ENCODE measurements at regions not wholly inside any gene's neighbourhood (a gene's known extent, or its start where the extent isn't known, plus 50 kb on each side); places are given as distances from the start of the nearest gene placed in this dataset.
"Not testable (repeated sequence)": the region's sequence is repeated elsewhere in the genome, so short reads cannot be mapped to it uniquely, and the experiment has no call there.

DNA sequence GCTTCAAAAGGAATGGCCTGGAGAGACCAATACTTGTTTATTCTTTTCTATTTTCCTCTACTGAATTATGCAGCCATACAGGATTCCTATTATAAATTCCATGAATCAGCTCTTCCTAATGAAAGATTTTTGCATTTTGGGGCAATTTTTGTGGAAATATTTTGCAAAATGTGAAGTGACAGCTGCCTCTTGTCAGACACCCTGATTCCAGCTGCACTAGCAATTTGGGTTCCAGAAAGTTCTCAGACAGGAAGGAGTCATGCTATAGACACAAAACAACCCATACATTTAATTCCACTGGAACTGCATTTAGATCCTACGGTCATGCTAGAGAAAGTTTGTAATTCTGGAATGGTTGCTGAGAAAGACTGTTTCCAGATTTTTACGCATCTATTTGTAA is 119.5 kb downstream of the XCL2 start:
- in situ Hi-C loops (cut with MboI; ENCODE audit: low sequenced_read_pairs) = no loop called here

DNA sequence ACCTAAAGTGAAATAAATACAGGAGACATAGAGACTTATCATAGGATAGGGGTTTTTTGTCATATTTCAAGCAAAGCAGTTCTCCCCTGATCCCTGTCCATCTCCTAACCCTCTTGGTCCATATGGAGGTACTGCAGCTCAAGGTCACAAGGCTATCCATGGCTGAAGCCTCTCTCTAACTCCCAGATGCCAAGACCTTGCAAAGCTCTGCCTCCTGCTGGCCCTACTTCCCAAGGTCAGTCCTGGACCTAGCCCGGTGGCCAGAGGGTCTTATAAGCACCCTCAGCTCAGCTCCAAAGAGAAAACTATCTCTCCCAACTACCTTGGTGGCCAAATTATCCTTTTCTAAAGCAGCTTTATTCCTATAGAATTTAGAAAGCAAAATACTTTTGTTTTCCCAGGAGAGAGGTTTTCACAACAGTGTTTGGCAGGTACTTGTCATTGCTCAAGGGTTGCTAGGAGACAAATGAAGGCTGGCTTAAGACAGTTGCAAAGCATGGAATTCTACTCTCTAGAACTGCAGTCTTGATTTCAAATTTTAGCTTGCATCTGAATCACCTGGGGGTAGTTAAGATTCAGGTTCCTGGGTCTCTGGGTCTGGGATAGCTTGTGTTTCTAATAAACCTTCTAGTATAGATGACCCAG is 121.5 kb downstream of the XCL2 start:
- in situ Hi-C loops (cut with MboI; ENCODE audit: low sequenced_read_pairs) = no loop called here

DNA sequence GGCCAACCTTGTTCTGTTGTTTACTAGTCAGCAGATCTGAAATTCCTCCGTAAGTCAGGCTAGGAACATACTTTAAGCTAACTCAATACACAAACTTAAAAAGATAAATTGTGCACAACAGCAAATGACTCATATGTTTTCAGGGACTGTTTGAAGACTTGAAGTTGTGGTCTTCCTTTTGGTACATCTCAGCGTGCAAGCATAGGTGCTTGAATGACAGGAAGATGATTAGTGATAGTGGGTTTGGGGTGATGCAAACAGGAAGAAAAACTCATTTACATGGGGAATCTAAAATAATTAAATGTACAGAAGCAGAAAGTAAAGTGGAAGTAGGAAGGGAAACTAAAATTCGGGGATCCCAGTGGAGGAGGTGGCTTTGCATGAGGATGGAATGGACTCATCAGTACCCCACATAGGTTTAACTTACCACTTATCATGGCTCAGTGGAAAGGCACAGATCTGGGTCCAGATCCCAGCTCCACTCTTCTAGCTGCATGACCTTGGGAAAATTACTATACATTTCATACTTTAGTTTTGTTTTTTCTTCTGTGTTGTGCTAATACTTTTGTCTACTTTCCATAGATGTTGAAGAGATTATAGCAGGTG is 122.3 kb downstream of the XCL2 start:
- in situ Hi-C loops (cut with MboI; ENCODE audit: low sequenced_read_pairs) = no loop called here

DNA sequence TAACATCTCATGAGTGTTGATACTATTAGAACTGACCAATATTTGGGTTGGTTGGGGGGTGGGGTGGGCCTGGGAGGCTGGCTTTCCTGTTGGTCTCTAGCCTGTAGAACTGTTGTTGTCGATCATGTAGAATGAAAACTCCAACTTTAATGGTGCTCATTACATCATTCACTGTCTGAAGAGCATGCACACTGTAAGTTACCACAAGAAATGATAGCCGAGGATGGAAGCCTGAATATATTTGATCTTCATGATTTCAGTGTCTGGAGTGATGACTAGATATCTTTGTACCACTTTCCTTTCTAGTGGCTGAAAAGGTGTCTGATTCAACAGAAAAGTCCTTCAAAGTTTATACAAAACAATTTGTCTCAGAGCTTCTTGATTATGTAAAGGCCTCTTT is 123.6 kb downstream of the XCL2 start:
- in situ Hi-C loops (cut with MboI; ENCODE audit: low sequenced_read_pairs) = no loop called here

DNA sequence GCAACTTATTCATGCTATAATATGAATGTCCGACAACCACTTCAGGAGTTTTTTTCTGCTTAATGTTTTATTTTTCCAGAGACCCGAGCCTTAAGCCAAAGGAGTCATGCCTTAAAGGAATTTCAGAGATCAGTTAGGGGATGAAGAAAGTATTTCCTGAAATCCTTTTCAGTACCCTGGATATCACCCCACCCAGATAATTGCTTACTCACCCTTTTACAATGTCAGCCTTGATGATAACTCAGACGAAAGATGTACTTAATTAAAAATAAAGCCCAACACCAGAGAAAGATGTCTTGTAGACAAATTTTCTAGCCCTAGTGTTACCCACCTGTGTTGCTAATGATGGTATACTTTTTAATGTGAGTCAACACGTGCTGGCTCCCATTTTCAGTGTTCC is 124.1 kb downstream of the XCL2 start:
- in situ Hi-C loops (cut with MboI; ENCODE audit: low sequenced_read_pairs) = no loop called here

DNA sequence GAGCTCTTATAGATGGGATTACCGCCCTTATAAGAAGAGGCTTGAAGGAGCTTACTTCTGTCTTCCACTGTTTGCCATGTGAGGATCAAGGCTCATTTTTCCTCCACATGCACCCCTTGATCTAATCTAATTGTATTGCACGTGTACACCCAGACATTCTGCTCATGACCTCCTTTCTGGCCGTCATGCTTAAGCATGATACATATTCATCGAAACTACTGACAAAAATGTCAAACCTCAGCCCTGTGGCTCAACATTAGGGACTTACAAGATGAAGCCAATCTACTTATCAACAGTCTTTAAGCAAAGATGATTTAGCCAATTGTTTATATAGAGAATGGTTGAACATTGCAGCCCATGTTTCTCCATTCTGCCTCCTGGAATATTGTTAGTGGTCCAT is 127.6 kb downstream of the XCL2 start:
- in situ Hi-C loops (cut with MboI; ENCODE audit: low sequenced_read_pairs) = no loop called here

DNA sequence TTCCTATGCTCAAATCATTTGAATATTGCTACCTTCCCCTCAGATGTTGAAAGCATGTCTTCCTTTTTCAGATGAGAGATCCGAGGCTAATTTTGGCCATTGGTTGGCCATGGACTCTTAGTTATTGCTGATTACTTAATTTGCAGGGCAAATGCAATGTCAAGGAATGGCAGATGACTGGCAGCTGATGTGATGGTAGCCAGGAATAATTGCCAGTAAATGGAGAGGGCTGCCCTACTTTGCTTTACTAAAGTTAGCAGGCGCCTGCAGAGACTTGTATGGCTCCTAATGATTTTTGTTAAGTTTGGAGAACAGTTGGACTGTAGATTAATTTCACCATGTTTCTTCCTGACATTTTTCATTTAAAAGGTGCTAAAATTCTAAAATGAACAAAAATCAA is 128.9 kb downstream of the XCL2 start:
- in situ Hi-C loops (cut with MboI; ENCODE audit: low sequenced_read_pairs) = no loop called here

DNA sequence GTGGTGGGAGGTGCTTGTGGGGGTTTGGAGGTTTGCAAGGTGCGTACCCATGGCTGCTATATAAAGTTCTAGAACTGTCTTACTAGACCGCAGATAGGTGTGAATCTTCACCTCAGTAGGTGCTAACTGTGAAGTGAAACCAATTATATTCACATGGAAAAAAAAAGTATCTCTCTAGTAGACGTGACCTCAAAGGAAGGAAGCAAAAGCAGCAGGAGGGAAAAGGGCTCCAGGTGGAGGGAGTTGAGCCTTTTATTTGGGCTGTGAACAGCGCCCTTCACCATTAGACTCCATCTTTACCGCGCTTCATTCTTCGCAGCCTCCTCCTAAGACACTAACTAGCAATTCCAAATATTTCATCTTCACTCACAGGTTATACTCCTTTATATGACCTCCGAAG is 129.8 kb downstream of the TBX19 start:
- in situ Hi-C loops (cut with MboI; ENCODE audit: low sequenced_read_pairs) = no loop called here

DNA sequence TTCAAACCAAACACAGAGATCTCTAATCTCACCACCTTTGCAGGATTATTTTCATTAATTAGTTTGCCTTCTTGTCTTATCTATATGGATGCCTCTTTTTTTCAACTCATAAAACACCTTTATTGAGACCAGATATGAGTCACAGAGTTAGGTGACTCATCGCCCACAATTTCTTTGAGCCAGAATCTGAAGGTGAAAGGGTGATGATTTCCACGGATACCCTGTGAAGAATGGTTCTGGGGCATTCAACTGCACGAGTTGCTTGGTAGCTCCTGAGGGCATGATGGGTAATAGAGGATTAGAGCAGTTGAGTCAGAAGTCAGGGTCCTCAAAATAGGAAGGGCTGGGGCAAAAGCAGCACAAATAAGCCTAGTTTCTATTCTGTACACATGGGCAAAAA is 128.2 kb downstream of the TBX19 start:
- in situ Hi-C loops (cut with MboI; ENCODE audit: low sequenced_read_pairs) = no loop called here

DNA sequence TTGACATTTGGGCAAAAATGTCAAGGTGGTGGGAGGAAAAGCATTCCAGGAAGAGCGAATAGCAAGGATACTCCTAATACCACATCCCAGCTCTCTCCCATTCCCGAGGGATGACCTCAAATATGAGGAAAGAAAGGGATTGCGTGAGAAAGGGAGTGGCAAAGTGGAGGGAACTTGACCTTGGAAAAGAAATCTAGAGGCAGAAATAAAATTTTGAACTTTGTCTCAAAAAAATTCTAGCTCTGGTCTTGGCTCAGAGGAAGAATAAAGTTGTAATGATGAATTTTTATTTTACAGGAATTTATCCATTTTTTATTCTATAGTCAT is 127.8 kb downstream of the TBX19 start:
- in situ Hi-C loops (cut with MboI; ENCODE audit: low sequenced_read_pairs) = no loop called here

DNA sequence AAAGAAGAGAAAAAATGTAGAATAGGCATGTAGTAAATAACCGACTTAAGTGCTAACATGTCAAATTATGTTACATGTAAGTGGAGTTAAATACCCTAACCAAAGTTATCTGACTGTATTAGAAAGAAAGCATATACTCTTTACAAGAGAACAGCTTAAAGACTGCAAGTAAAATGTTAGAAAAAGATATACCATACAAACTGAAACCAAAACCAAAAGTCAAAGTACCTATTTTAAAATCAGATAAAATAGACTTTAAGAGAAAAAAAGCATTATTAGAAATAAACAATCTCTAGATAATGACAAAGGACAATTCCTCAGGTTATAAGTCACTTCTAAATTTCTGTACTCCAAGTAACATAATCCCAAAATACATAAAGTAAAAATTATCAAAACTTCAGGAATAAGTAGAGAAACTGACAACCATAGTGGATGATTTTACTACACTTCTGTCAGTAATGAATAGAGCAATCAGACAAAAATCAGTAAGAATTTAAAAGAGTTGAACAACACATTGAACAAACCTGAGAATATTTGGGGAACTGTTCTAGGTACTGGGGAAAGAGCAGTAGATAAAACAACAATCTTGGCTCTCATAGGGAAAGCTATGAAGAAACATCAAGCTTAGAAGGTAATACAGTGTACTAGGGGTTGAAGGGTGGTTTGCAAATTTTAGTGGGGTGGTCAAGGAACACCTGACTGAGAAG is 127.3 kb downstream of the TBX19 start:
- in situ Hi-C loops (cut with MboI; ENCODE audit: low sequenced_read_pairs) = no loop called here

DNA sequence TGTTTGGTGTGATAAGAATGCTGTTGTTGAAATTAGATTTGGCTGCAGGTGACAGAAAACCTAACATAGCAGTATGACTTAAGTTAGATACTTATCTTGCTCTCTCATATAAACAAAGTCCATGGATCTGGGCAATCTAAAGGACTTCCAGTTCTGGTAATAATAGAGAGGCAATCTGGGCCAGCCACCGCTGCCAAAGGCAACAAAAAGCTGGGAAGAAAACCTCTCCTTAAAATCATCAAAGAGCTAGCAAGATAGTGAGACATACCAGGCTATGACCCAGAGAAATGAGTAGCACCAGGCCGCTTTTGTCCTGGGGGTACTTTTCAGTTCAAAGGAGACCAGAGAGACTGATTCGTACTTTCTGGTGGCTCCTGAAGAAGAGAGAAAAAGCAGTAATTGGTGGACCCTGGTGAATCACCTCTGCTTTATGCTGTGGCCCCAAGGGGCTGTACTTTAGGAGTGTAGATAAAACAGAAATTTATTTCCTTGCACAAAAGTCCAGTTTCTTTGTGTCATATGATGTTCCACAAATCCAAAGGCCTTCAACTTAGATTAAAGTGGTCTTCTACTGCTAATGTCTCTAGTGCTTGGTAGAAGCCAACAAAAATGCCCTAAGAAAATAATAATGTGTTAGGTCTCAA is 125.4 kb downstream of the TBX19 start:
- in situ Hi-C loops (cut with MboI; ENCODE audit: low sequenced_read_pairs) = no loop called here

DNA sequence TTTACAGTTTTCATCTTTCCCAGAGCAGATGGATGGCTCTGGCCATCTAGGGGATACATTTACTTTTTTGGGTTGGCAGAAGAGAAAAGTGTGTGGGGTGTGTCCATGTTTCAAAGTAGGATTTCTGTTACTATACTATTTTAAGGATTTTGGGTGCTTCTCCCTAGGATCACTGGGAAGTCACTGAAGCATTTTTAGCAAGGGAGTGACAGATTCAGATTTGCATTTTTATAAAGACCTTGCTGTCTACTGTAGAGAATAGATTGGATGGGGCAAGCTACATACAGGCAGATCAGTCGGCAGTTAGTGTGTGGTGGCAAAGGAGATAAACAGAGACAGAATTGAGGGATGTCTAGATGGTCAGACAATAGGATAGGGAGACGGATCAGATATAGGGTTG is 122.5 kb downstream of the TBX19 start:
- in situ Hi-C loops (cut with MboI; ENCODE audit: low sequenced_read_pairs) = no loop called here

DNA sequence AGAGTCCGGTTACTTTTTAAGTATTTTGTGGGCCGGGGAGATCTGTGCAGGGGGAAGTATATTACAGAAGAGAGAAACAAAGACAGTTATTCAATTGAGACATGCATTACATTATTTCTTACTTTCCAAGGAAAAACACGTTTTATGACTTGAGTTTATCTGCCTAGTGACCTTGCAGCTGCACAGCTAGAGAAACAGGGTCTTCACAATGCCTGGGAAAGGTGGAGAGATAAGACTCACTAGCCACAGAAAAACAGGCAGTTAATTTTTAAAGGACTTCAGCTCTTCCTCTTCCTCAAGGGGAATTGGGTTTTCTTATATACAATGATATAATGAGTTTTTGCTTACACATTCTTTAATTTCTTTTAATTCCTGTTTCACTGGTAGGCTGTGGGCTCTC is 121.8 kb downstream of the TBX19 start:
- in situ Hi-C loops (cut with MboI; ENCODE audit: low sequenced_read_pairs) = not testable (repeated sequence)

DNA sequence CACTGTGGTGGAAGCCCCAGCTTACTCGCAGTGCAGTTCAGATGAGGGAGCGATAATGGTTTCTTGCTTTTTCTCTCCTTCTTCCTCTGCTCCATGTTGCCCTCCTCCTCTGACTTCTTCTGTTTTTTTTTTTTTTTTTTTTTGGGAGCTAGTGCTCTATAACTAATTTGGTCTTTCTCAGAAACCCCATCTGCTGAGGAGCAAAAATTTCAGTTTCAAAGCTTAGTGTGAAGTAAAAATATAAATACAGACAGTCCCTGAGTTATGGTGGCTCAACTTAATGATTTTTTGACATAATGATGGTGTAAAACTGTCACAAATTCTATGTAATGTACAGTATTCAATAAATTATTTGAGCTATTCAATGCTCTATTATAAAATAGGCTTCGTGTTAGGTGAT is 120.7 kb downstream of the TBX19 start:
- in situ Hi-C loops (cut with MboI; ENCODE audit: low sequenced_read_pairs) = no loop called here

DNA sequence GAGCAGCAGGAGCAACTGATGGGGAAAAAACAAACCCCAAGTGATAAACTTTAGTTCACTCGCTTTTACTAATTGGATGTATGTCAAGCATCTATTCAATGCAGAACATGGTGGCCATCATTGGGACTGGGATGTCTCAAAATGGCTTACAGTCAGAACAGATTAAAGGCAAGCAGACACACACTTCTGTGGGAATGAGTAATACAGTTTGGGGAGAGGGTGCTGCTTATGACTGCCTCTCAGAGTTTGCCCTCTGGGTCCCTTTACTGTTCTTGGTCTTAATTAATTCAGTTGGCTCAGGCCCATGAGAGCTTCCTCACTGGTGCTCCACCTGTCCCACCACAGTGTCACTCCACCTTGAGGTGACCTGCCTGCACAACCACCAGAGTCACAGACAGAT is 119.5 kb downstream of the TBX19 start:
- in situ Hi-C loops (cut with MboI; ENCODE audit: low sequenced_read_pairs) = no loop called here

DNA sequence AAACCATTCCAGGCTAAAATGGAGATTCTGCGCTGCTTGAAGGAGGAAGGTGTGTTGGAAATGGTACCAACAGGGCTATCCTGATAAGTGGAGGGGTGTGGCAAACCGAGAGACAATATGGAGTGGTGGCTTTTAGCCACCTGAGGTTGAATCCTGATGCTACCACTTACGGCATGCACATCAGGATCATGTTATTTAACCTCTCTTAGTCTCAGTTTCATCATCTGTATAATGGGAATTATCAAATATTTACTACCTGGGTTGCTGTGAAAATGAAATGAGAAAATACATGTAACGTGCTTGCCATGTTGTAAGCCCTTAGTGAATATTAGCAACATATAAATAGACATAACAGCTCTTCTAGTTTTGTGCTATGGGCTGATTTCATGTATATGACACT is 117.1 kb downstream of the TBX19 start:
- in situ Hi-C loops (cut with MboI; ENCODE audit: low sequenced_read_pairs) = no loop called here

DNA sequence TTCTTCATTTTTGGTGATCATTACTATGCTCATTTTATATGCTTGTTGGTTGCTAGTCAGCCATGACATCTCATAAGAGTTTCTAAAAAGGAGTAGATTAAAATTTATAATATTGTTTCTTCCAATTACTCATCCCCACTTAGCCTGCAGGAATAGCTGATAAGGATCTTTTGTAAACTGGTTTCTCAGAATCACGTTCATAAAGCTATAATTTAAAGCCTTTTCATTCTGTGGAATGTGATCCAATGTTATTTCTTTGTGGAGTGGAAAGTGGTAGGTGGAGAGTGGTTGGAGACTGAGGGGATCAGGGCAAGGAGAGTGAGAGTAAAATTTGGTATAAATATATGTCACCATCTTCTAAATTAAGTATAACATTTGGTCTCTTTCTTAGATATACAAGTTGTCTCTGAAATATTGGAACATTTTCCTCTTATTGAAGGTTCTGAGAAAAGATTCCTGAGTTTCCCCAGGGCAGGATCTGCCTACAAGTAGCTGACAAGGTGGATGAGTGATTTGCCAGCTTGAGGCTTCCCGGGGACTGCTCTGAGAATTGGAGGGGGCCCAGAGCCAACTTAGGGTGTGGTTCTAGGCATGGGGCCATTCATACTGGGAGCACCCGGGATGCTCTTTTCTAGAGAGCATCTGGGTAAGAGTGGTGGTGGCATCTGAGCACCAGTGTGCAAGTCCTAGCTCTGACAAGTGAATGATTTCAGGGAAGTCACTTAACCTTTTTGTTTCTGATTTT is 116.4 kb downstream of the TBX19 start:
- in situ Hi-C loops (cut with MboI; ENCODE audit: low sequenced_read_pairs) = no loop called here

DNA sequence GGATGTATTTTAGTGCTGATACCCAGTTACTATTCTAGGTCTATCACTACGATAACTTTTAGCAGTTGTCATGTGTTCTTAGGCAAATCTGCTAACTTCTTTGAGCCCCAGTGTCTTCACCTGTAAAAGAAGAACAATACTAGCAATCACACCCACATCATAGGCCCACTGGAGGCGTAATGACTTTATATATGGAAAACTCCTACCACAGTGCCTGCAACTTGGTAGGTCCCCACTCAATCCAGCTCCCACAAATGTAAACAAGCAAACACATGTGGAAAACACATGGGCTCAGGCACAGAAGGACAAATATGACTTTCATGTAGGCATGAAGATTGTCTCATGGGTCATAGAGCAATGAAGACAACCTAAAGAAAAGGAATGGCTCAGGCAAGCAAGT is 115.8 kb downstream of the TBX19 start:
- in situ Hi-C loops (cut with MboI; ENCODE audit: low sequenced_read_pairs) = no loop called here

DNA sequence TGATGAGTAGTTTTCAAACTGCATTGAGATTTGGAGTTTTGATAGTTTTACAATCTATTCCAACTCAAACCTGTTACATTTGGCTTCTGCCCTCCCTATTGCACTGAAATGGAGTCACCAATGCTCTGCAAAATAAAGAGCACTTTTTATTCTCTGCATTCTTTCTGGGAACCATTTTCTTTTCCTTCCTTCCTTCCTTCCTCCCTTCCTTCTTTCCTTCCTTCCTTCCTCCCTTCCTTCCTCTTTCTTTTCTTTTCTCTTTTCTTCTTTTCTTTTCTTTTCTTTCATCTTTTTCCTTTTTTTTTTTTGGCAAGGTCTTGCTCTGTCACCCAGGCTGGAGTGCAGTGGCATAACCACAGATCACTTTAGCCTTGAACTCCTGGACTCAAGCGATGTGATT is 114.2 kb downstream of the TBX19 start:
- in situ Hi-C loops (cut with MboI; ENCODE audit: low sequenced_read_pairs) = no loop called here

DNA sequence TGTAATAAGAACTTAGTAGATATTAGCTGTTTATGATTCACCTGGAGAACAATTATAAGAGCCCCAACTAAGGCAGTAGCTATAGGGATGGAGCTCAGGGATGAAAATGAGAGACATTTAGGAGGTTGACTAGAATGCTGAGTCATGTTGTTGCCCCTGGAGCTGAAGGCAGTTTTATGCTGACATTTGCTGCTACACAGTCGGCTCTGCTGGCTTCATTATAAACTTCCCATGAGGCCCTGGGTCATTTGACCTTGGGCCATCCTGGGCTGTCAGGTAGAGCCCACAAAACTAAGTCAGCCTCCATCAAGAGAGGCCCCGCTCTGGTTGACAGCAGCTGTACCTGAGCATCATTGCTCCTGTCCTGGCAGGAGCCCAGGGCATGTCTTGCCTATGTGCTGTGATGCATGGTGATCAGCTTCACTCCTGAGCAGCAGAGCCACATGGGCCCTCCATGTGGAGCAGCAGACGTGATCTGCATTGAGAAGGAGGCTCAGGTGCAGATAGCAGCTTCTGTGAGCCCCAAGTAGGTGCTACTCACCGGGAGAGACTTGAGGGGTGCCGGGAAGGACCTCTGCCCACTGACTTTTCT is 112.4 kb downstream of the TBX19 start:
- in situ Hi-C loops (cut with MboI; ENCODE audit: low sequenced_read_pairs) = no loop called here
